GM10266 (cell line): ENCODE measurements at regions not wholly inside any gene's neighbourhood (a gene's known extent, or its start where the extent isn't known, plus 50 kb on each side); places are given as distances from the start of the nearest gene placed in this dataset.

Source experiments
- DNase-seq: peaks from one replicate; pipeline ENCODE4 v3.0.0; 2012; ENCODE audit errors: extremely low spot score
- TF ChIP-seq, protein P1 (sequence below): IDR thresholded peaks from 2 replicates; pipeline ENCODE4 v1.5.1; 2012; ENCODE audit warnings: mild to moderate bottlenecking, low read depth; ENCODE audit not compliant: control insufficient read depth, insufficient read depth; ENCODE audit errors: missing control alignments

- no peak for DNase-seq
- TF ChIP-seq, protein P1, sequence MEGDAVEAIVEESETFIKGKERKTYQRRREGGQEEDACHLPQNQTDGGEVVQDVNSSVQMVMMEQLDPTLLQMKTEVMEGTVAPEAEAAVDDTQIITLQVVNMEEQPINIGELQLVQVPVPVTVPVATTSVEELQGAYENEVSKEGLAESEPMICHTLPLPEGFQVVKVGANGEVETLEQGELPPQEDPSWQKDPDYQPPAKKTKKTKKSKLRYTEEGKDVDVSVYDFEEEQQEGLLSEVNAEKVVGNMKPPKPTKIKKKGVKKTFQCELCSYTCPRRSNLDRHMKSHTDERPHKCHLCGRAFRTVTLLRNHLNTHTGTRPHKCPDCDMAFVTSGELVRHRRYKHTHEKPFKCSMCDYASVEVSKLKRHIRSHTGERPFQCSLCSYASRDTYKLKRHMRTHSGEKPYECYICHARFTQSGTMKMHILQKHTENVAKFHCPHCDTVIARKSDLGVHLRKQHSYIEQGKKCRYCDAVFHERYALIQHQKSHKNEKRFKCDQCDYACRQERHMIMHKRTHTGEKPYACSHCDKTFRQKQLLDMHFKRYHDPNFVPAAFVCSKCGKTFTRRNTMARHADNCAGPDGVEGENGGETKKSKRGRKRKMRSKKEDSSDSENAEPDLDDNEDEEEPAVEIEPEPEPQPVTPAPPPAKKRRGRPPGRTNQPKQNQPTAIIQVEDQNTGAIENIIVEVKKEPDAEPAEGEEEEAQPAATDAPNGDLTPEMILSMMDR, result no peak
Observed at GRCh38 chr15:55126111-55126510, 70.6 kb downstream of the RSL24D1 start.

GRCh38 chr15:55124616-55125015, 72.1 kb downstream of the RSL24D1 start:
- DNase-seq, result no peak
- TF ChIP-seq, protein P1, result no peak

DNA sequence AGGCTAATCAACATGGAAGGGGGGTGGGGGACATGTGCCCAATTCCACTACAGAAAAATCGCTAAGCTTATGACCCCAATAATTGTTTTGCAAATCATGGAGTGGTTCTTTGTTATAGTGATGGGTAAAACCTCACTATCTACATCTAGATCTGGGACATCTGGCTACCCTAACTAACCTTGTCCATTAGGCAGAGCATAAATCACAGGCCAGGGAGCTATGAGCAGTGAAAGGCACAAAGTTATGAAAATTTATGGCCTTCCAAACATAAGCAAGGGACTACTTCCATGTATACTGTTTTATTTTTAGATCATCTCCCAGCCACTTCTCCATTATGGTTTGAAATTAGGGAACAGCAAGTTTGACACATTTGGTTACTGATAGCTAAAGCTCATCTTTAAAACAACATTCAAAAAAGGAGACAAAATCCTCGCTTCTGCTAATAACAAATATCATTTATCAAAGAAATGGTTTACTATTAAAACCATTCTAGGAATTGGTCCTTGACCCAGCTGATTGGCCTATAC, 78.3 kb downstream of the RSL24D1 start:
- TF ChIP-seq, protein P1, result no peak
- no peak for DNase-seq

- DNase-seq, result no peak
- TF ChIP-seq, protein P1, result no peak
Observed at GRCh38 chr15:55116636-55117035, 80.1 kb downstream of the RSL24D1 start.

- TF ChIP-seq, protein P1, result no peak
- no peak for DNase-seq
Observed at GRCh38 chr15:55113736-55114135, 83.0 kb downstream of the RSL24D1 start.

DNA sequence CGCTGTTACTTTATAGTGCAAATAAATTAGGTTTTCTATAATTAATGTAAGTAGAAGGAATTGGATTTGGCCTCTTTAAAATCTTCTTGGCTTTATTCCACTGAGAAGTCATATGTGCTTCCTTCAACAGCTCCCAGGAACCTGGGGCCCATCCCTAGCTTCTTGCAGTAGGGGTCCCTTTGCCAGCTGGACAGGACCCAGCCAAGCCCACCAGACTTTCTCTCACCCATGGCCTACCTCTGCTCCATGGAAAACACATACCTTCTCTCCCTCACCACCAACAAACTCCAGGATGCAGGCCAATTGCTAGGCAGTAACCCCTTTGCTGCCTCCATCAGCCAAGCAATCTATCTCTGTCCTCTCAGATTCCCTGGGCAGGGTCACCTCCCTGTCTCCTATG, 84.0 kb downstream of the RSL24D1 start:
- TF ChIP-seq, protein P1, result no peak
- no peak for DNase-seq

DNA sequence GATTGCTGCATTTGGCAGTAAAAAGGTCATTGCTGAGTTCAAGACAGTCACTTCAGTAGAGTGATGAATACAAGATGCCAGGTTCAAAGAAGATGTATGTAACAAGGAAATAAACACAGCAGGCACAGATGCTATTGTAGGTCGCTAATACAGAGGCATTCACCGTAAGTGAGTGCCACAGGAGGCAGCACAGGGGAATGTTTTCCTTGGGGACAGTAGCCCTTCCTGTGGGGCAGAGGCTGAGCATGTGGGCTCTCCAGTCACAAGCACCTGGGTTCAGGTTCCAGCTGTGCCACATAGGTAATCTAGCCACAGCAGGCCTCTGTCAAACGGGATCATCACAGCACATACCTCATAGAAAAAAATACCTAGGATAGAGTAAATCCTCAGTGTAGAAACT, 86.3 kb downstream of the RSL24D1 start:
- TF ChIP-seq, protein P1, result no peak

More for the DNA sequence above, 86.3 kb downstream of the RSL24D1 start:
- no peak for DNase-seq
